Stimulated activated naive CD8-positive, alpha-beta T cell treated with anti-CD3 and anti-CD28 coated beads, Interleukin-15, amount 100 ng/mL, for 72 hours (primary cell): ENCODE measurements at regions not wholly inside any gene's neighbourhood (a gene's known extent, or its start where the extent isn't known, plus 50 kb on each side); places are given as distances from the start of the nearest gene placed in this dataset.
A peak's percentile ranks its signal among the peaks of the same experiment; 100 is the strongest.

Source experiments
- ATAC-seq: fragments of 150-1000 bp; cut with Tn5 transposase; 2 replicates; pipeline ENCODE4 v1.10.0; 2021; ENCODE audit warnings: mild to moderate bottlenecking, moderate library complexity
- DNase-seq, 2 donors: peaks; one replicate each; pipeline ENCODE4 v3.0.0; 2021 to 2022
- H3K27ac Mint-ChIP-seq, 2 donors: one replicate each; pipeline ENCODE4 v1.8.0; 2022; ENCODE audit warnings: mild to moderate bottlenecking in 2 of 2, mixed read lengths in 2 of 2, moderate library complexity in 2 of 2
- H3K27me3 Mint-ChIP-seq: one replicate; pipeline ENCODE4 v1.8.0; 2022; ENCODE audit warnings: mixed read lengths
- H3K4me1 Mint-ChIP-seq: one replicate; pipeline ENCODE4 v1.8.0; 2022; ENCODE audit warnings: mild to moderate bottlenecking, mixed read lengths
- H3K4me3 Mint-ChIP-seq, 2 donors: one replicate each; pipeline ENCODE4 v1.8.0; 2022; ENCODE audit warnings: mild to moderate bottlenecking in 2 of 2, mixed read lengths in 2 of 2, moderate library complexity in 1 of 2
- H3K9me3 Mint-ChIP-seq, 2 donors: one replicate each; pipeline ENCODE4 v1.8.0; 2022; ENCODE audit warnings: mixed read lengths in 2 of 2

DNA sequence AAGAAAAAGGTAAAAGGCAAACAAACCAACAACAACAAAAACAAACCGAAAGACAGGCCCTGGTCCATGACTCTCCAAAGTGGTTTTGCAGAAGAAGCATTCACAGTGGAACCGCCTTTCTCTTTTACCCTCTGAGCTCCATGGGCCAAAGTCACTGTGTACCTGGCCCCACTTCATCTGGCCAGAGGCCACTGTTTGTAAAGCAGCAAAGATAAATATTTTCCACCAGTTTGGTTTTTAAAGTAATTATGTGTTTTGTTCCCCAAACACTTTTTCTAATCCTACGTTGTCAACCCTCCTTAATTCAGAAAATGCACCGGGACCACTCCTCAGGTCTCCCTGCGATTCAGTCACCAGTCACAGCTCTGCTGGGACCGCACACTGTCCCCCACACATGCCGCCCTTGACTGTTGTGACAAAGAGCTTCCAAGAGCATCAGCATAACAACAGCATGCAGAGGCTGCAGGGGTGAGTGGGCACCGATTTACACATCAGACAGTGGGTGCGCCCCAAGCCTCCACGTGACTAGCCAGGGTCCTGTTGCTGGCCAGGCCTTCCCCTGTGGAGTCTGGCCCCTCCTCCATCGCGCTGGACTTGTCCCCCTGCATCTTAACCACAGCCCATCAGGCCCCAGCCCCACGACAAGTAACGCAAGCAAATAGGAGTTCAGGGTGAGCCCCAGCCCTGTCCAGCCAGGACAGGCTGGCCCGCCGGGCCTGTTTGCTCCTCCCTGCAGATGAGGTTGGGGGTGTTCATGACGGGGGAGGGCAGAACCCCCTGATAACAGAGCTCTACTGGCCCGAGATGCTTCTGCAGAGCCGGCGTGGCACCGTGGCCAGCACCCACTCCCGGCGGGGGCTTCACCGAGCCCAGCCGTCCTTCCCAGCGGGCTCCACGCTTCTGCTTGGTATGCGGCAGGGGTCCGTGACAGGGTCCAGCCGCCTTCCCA is 65.2 kb upstream of the DIO3 start:
- Mint-ChIP-seq H3K27ac (no peak overlapping the region), H3K27me3 (peaks cover 49% of the 10 kb centered on the region), H3K4me3 (no peak overlapping the region), H3K4me1 (no peaks in the 10 kb centered on the region), H3K9me3 (peaks cover 0 to 7% of the 10 kb centered on the region in 2 donors)
- no peak for DNase-seq
- no peak for ATAC-seq

DNA sequence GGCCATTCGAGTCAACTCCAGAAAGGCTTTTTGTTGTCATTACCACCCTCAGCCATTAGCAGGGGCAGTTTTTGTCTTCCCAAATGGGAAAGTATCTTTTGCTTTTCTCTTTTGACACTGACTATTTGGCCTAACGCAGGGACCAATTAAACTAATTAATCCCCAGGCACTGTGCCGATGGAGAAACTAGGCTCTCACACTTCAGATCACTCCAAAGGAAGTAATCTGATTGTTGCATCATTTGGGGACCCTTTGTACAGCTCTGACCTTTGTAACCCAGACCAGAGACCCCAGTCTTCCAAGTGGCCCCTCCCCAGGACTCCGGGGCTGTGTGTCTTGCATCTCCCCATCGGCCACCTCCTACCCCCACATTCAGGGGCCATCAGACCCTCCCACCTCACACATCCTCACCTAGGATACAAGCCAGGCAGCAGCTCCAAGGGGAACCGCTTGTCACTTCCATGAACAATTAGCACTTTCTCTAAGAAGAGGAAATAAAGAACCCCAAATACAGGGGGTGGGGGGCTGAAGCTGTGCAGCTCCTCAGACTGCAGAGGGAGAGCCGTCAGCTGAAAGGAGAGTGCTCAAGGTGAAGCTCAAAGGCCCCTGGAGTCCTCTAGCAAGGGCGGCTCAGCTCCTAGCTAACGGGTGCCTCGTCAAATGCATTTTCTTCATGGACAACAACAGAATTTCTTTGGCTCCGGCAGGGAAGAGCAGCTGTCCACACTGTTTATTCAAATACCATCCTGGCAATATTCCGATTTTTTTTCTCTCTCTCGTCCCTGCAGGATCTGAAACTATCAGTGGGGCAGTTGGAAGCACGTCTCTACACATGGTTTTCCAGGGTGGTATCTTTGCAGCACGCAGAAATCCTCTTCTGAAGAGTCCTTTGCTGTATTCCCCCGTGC is 64.3 kb upstream of the DIO3 start:
- H3K27ac Mint-ChIP-seq, result no peak overlapping the region
- H3K4me3 Mint-ChIP-seq, result no peak overlapping the region
- peaks cover 0 to 7% of the 10 kb centered on the region in 2 donors for H3K9me3 Mint-ChIP-seq
- DNase-seq (no peak), ATAC-seq (no peak)
- H3K4me1 Mint-ChIP-seq, result no peaks in the 10 kb centered on the region
- H3K27me3 Mint-ChIP-seq, result peaks cover 49% of the 10 kb centered on the region

DNA sequence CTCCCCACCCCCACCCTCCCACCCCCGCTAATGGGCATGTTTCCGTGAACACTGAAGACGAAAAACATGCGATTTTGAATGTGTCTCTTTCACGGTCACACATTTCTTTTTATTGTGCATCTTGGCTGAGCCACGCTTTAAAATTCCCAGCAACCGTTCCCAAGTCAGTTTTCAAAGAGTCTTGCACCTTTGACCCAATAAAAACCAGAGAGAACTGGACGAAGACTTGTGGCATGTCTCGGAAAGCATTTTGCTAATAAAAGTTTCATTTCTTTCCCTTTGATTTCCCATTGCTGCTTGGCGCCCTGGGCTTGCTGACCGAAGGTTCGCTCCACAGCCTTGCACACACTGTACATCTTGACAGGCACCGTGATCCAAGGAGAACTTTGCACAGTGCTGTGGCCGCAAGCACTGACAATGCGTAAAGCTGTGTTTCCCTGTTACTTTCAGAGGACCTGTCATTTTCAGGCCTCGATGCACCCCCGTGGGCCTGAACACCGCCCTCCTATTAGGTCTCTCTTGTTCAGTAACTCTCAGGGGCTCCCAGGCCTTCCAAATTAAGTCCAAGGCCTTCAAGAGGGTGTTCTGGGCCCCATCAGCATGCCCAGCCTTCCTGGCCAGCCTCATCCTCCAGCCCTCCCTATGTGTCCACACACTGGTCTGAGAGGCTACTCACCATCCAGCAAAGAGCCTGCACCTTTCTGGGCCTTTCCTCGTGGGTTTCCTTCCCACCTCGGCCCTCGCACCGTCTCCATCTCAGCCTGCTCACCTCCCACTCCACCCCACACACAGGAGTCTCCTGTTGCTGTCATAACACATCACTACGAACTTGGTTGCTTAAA is 63.4 kb upstream of the DIO3 start:
- peaks cover 49% of the 10 kb centered on the region for H3K27me3 Mint-ChIP-seq
- no peak overlapping the region for H3K27ac Mint-ChIP-seq
- H3K4me1 Mint-ChIP-seq, result no peaks in the 10 kb centered on the region
- ATAC-seq, result no peak
- no peak for DNase-seq
- no peak overlapping the region for H3K4me3 Mint-ChIP-seq
- peaks cover 0 to 7% of the 10 kb centered on the region in 2 donors for H3K9me3 Mint-ChIP-seq

- ATAC-seq, result no peak
- peaks cover 49% of the 10 kb centered on the region for H3K27me3 Mint-ChIP-seq
Observed at GRCh38 chr14:101498526-101498860, 62.8 kb upstream of the DIO3 start.

GRCh38 chr14:101499080-101499479 is 62.2 kb upstream of the DIO3 start:
- H3K4me1 Mint-ChIP-seq, result no peaks in the 10 kb centered on the region
- DNase-seq (no peak), ATAC-seq (no peak)
- peaks cover 0 to 15% of the 10 kb centered on the region in 2 donors for H3K9me3 Mint-ChIP-seq
- no peak overlapping the region for H3K27ac Mint-ChIP-seq
- peaks cover 49% of the 10 kb centered on the region for H3K27me3 Mint-ChIP-seq
- H3K4me3 Mint-ChIP-seq, result no peak overlapping the region

More at GRCh38 chr14:101498526-101498860, 62.8 kb upstream of the DIO3 start:
- H3K4me3 Mint-ChIP-seq, result no peak overlapping the region
- H3K4me1 Mint-ChIP-seq, result no peaks in the 10 kb centered on the region
- no peak for DNase-seq
- H3K9me3 Mint-ChIP-seq, result peaks cover 0 to 9% of the 10 kb centered on the region in 2 donors
- no peak overlapping the region for H3K27ac Mint-ChIP-seq

DNA sequence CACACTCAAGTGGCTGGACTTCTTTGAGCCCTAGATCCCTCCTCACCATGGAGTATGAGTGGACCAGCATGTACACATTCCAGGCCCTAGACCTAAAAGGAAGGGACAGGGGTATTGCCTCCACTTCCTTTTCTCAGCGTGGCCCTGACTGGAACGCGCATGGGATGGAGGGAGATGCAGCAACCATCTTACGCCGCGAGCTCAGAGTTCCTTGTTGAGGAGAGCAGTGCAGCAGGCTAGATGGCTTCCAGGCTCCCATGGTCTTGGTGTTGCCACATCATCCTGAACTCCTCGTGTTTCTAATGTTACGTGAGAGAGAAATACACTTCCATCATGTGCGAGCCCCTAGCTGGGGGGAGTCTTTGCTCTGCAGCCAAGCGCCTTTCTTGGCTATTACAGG is 61.8 kb upstream of the DIO3 start:
- DNase-seq (no peak), ATAC-seq (no peak)
- H3K4me1 Mint-ChIP-seq, result no peaks in the 10 kb centered on the region
- peaks cover 0 to 17% of the 10 kb centered on the region in 2 donors for H3K9me3 Mint-ChIP-seq
- no peak overlapping the region for H3K27ac Mint-ChIP-seq
- H3K27me3 Mint-ChIP-seq, result peaks cover 49% of the 10 kb centered on the region
- H3K4me3 Mint-ChIP-seq, result no peak overlapping the region

- H3K27ac Mint-ChIP-seq, result no peak overlapping the region
- peaks cover 0 to 17% of the 10 kb centered on the region in 2 donors for H3K9me3 Mint-ChIP-seq
- ATAC-seq (no peak), DNase-seq (no peak)
- no peak overlapping the region for H3K4me3 Mint-ChIP-seq
- H3K4me1 Mint-ChIP-seq, result no peaks in the 10 kb centered on the region
- peaks cover 49% of the 10 kb centered on the region for H3K27me3 Mint-ChIP-seq
Observed at GRCh38 chr14:101500061-101500460, 61.2 kb upstream of the DIO3 start.

GRCh38 chr14:101500681-101501080 is 60.6 kb upstream of the DIO3 start:
- H3K27me3 Mint-ChIP-seq, result peaks cover 49% of the 10 kb centered on the region
- H3K4me3 Mint-ChIP-seq, result no peak overlapping the region
- no peak overlapping the region for H3K27ac Mint-ChIP-seq

DNA sequence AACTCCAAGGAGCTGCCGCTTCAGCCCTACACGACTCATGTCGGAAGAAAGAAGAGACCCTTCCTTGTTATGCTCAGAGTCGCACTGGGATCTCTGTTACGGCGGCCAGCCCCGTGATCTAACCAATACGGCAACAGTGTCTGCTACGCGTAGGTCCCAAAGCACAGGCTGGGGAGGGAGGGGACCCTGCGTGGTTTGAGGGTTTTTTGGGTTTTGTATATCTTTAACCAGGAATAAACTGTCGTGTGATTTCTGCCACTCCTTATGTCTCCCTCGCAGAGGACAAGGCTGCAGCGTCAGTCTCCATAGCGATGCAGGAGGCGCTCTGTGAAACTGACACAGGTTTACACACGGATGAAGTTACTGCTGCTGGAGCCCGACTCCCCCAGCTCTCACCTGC is 60.0 kb upstream of the DIO3 start:
- Mint-ChIP-seq H3K4me1 (no peaks in the 10 kb centered on the region), H3K27ac (no peak overlapping the region), H3K9me3 (peaks cover 0 to 17% of the 10 kb centered on the region in 2 donors), H3K4me3 (no peak overlapping the region), H3K27me3 (peaks cover 49% of the 10 kb centered on the region)
- ATAC-seq (no peak), DNase-seq (no peak)

More at GRCh38 chr14:101500681-101501080, 60.6 kb upstream of the DIO3 start:
- ATAC-seq (no peak), DNase-seq (no peak)
- Mint-ChIP-seq H3K4me1 (no peaks in the 10 kb centered on the region), H3K9me3 (peaks cover 0 to 17% of the 10 kb centered on the region in 2 donors)

GRCh38 chr14:101501858-101502615 is 59.3 kb upstream of the DIO3 start:
- Mint-ChIP-seq H3K4me1 (no peaks in the 10 kb centered on the region), H3K27ac (peak overlapping the region in 1 of 2 donors; percentile 89), H3K9me3 (peaks cover 0 to 17% of the 10 kb centered on the region in 2 donors), H3K4me3 (no peak overlapping the region), H3K27me3 (peaks cover 44% of the 10 kb centered on the region)
- ATAC-seq (no peak), DNase-seq (no peak)

DNA sequence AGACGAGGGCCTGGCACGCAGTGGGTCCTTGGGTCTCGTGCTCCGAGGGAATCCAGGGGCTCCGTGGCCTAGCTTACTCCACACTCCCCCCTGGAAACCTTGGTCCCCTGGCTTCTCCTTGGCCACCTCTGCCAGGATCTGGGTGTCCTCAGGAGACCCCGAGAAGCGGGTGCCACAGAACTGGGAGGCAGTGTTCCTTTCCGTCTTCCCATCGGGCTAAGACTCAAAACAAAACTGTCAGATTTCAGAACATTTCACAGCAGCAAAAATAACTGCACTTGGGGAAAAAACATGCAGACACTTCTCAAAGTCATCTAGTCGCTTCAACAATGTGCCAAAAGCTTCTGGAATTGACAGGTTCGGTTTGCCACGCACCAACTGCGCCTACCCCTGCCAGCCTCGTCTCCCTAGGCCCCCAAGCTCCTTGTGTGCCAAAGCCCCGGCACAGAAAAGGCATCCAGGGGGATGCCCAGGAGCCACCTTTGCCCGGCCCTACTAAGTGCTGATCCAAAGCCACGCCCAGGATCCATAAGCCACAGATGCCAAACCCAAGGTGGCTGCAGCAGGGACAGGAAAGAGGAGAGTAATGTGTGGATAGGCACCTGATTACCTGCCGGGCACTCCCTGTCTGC is 58.4 kb upstream of the DIO3 start:
- Mint-ChIP-seq H3K27ac (no peak overlapping the region), H3K4me3 (no peak overlapping the region), H3K4me1 (no peaks in the 10 kb centered on the region), H3K9me3 (peaks cover 0 to 17% of the 10 kb centered on the region in 2 donors), H3K27me3 (peaks cover 36% of the 10 kb centered on the region)
- ATAC-seq, result no peak
- no peak for DNase-seq

GRCh38 chr14:101503431-101504095 is 57.7 kb upstream of the DIO3 start:
- H3K9me3 Mint-ChIP-seq, result peaks cover 0 to 12% of the 10 kb centered on the region in 2 donors
- H3K4me3 Mint-ChIP-seq, result no peak overlapping the region
- no peak overlapping the region for H3K27ac Mint-ChIP-seq
- H3K27me3 Mint-ChIP-seq, result peaks cover 29% of the 10 kb centered on the region
- H3K4me1 Mint-ChIP-seq, result no peaks in the 10 kb centered on the region
- no peak for ATAC-seq
- no peak for DNase-seq

DNA sequence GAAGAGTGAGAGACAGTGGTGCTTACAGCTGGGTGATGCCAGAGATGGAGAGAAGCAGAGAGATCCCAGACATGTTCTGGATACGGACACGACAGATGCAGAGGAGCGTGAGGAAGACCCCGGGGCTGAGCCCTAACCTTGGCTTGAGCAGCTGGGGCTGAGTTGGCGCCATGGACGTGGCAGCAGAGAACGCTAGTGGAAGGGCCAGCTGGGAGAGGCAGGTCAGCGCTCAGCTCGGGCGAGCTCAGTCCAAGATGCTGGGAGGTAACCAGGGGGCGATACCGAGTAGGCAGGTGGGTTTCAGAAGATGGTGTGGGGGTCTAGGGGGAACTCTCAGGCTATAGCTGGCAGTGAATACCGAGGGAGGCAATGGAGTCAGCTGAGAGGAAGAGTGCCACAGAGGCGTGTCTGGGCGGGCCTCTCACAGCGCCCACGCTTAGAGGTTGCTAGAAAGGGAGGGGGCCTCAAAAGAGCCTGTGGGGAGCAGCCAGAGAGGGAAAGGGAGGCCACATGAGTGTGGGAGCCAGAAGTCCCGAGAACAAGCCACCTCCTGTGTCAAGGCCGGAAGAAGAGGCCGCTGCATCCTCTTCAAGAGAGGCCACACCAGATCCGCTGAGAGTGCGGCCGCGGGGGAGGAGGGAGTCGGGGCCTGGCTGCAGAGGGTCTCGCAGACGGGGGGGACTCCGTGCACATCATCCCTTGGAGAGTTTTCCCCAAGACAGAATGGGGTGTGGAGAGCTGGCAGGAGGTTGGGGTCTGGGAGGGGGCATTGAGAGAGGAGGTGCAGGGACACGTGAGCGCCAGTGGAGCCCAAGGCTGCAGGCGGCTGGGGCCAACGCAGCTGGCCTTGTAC is 57.0 kb upstream of the DIO3 start:
- Mint-ChIP-seq H3K4me3 (no peak overlapping the region), H3K27ac (no peak overlapping the region), H3K4me1 (no peaks in the 10 kb centered on the region), H3K27me3 (peaks cover 21% of the 10 kb centered on the region), H3K9me3 (peaks cover 0 to 10% of the 10 kb centered on the region in 2 donors)
- DNase-seq (no peak), ATAC-seq (no peak)
